Prostate gland (tissue), 2 donors: ENCODE measurements at regions not wholly inside any gene's neighbourhood (a gene's known extent, or its start where the extent isn't known, plus 50 kb on each side); places are given as distances from the start of the nearest gene placed in this dataset.
"Not testable (repeated sequence)": the region's sequence is repeated elsewhere in the genome, so short reads cannot be mapped to it uniquely, and the experiment has no call there.

Experiments used
- DNase-seq: peaks from one replicate; pipeline ENCODE4 v3.0.0-alpha.2; 2019; ENCODE audit warnings: low spot score
- H3K27ac ChIP-seq, 2 donors: fragments of 200-600 bp; sonication (generic); 2 replicates each; pipeline ENCODE4 v1.5.1; 2017 to 2019
- H3K27me3 ChIP-seq: fragments of 200-600 bp; sonication (generic); replicated peaks from 2 replicates; pipeline ENCODE4 v1.5.1; 2019; ENCODE audit not compliant: insufficient read depth
- H3K36me3 ChIP-seq, 2 donors: fragments of 200-600 bp; sonication (generic); 1 replicate in 1 of 2; 2 replicates in 1 of 2; pipeline versions ENCODE4 v1.5.1 to v1.8.1; 2017 to 2019
- H3K4me1 ChIP-seq: fragments of 200-600 bp; sonication (generic); replicated peaks from 2 replicates; pipeline ENCODE4 v1.5.1; 2019
- H3K4me3 ChIP-seq, 2 donors: fragments of 200-600 bp; sonication (generic); 2 replicates each; pipeline ENCODE4 v1.5.1; 2017 to 2019
- H3K9me3 ChIP-seq: fragments of 200-600 bp; sonication (generic); 2 replicates; pipeline ENCODE4 v1.5.1; 2017
- POLR2A ChIP-seq: fragments of 450-650 bp; IDR thresholded peaks from one replicate; pipeline ENCODE4 v1.6.1; 2016; ENCODE audit warnings: antibody characterized with exemption, mild to moderate bottlenecking
- POLR2AphosphoS5 ChIP-seq: sonication (generic); formaldehyde crosslinking; IDR thresholded peaks from one replicate; pipeline ENCODE4 v1.6.1; 2017; ENCODE audit warnings: antibody characterized with exemption
- WGBS: methylation state at CpG from one replicate; pipeline ENCODE4 v1.1.5; 2018; 5-methylcytosine and 5-hydroxymethylcytosine counted together
- intact Hi-C: fragments of 100-400 bp; cut with DNase I; formaldehyde crosslinking; loops from one replicate; pipeline ENCODE4 v1.14.2; 2022
- TF ChIP-seq, protein P1 (sequence below), 4 experiments: fragments of 200-600 bp in 2 of 4; fragments of 450-650 bp in 2 of 4; sonication (generic) in 2 of 4; IDR thresholded peaks; 1 replicate in 3 of 4; 2 replicates in 1 of 4; pipeline ENCODE4 v1.5.1; 2016 to 2019; ENCODE audit warnings: antibody characterized with exemption in 4 of 4, mild to moderate bottlenecking in 2 of 4, moderate library complexity in 2 of 4

GRCh38 chr2:192971981-192972380, 777.2 kb upstream of the TMEFF2 start:
- H3K9me3 ChIP-seq: no peaks in the 10 kb centered on the region
- intact Hi-C loops: no loop called here

DNA sequence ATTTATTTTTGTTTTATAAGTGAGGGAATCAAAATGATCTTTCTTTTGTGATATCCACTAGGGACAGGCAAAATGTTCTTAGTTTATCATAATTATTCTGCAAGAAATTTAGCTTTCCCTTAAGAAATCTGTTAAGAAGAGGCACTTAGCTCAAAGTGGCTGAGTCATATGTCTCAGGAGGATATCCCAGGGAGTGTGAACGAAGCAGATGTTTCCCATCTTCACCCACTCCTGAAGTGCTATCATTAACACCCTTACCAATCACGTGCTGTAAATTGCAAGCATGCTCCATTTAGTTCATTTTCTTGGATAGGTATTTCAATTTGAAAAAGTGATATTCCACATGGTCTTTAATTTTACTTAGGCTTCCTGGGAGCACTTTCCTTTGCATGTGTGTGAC, 774.3 kb upstream of the TMEFF2 start:
- H3K27me3 ChIP-seq: no peaks in the 10 kb centered on the region
- TF ChIP-seq POLR2AphosphoS5 (no peak), POLR2A (no peak)
- TF ChIP-seq, protein P1, sequence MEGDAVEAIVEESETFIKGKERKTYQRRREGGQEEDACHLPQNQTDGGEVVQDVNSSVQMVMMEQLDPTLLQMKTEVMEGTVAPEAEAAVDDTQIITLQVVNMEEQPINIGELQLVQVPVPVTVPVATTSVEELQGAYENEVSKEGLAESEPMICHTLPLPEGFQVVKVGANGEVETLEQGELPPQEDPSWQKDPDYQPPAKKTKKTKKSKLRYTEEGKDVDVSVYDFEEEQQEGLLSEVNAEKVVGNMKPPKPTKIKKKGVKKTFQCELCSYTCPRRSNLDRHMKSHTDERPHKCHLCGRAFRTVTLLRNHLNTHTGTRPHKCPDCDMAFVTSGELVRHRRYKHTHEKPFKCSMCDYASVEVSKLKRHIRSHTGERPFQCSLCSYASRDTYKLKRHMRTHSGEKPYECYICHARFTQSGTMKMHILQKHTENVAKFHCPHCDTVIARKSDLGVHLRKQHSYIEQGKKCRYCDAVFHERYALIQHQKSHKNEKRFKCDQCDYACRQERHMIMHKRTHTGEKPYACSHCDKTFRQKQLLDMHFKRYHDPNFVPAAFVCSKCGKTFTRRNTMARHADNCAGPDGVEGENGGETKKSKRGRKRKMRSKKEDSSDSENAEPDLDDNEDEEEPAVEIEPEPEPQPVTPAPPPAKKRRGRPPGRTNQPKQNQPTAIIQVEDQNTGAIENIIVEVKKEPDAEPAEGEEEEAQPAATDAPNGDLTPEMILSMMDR (IDR thresholded peaks at IDR 0.05): no peak
- no peaks in the 10 kb centered on the region for H3K4me1 ChIP-seq
- H3K9me3 ChIP-seq: no peaks in the 10 kb centered on the region
- H3K27ac ChIP-seq: no peak overlapping the region
- no peaks in the 10 kb centered on the region for H3K36me3 ChIP-seq
- H3K4me3 ChIP-seq: no peak overlapping the region
- no peak for DNase-seq
- intact Hi-C loops: no loop called here
- 42% methylated on average over 2 of the region's 2 CpGs for WGBS

More at GRCh38 chr2:192971981-192972380, 777.2 kb upstream of the TMEFF2 start:
- no peaks in the 10 kb centered on the region for H3K27me3 ChIP-seq
- no peaks in the 10 kb centered on the region for H3K4me1 ChIP-seq
- no peak for DNase-seq
- H3K4me3 ChIP-seq: no peak overlapping the region
- no peak overlapping the region for H3K27ac ChIP-seq
- no peak for TF ChIP-seq POLR2A
- no peak for TF ChIP-seq POLR2AphosphoS5
- TF ChIP-seq, protein P1 (IDR thresholded peaks at IDR 0.05): no peak
- H3K36me3 ChIP-seq: no peaks in the 10 kb centered on the region
- 63% methylated on average over 3 of the region's 3 CpGs for WGBS

DNA sequence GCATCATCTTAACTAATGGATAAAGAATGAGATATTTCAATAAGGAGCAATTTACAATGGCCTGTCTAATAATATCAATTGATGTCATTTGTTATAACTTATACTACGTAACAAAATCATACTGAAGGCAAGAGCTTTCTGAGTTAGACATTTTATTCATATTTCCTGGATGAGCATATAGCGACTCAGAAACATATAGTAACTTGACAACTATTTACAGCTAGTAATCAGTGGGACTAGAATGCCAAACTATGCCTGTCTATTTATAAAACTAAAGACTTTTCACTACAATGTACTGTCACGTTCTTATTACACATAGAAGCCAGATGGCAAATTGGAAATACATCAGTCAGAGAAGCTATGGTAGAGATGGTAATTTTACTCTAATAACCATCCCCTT, 766.2 kb upstream of the TMEFF2 start:
- TF ChIP-seq, protein P1 (IDR thresholded peaks at IDR 0.05): no peak
- TF ChIP-seq POLR2A (no peak), POLR2AphosphoS5 (no peak)
- Histone ChIP-seq H3K27me3 (no peaks in the 10 kb centered on the region), H3K27ac (no peak overlapping the region), H3K36me3 (no peaks in the 10 kb centered on the region), H3K9me3 (no peaks in the 10 kb centered on the region), H3K4me1 (no peaks in the 10 kb centered on the region), H3K4me3 (no peak overlapping the region)
- intact Hi-C loops: no loop called here
- DNase-seq: no peak
- 93% methylated on average over 3 of the region's 3 CpGs for WGBS

DNA sequence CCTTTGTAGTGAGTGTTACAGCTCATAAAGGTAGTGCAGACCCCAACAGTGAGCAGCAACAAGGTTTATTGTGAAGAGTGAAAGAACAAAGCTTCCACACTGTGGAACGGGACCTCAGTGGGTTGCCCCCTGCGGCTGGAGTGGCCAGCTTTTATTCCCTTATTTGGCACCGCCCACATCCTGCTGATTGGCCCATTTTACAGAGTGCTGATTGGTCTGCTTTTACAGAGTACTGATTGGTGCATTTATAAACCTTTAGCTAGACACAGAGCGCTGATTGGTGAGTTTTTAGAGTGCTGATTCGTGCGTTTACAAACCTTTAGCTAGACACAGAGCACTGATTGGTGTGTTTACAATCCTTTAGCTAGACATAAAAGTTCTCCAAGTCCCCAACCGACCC, 763.9 kb upstream of the TMEFF2 start:
- DNase-seq, H3K36me3 ChIP-seq: not testable (repeated sequence)
- WGBS: 89% methylated on average over 7 of the region's 7 CpGs

DNA sequence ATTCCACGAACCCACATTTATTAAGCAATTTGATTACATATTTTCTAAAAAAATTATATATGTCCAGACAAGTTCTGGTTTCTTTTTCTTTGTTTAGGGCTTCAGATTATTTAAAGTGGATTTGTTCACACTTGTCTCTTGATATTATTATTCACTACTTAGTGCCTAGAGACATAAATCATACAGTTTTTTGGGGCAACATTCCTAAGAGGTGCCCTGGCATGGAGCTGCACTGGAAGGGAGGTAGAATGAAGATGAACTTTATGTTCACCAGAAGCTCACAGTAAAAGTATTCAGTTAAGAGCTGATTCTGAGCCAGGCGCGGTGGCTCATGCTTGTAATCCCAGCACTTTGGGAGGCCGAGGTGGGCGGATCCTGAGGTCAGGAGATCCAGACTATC, 762.7 kb upstream of the TMEFF2 start:
- DNase-seq: no peak
- no peaks in the 10 kb centered on the region for H3K9me3 ChIP-seq
- no peak overlapping the region for H3K4me3 ChIP-seq
- no peaks in the 10 kb centered on the region for H3K36me3 ChIP-seq
- H3K27me3 ChIP-seq: no peaks in the 10 kb centered on the region
- intact Hi-C loops: no loop called here
- TF ChIP-seq, protein P1 (IDR thresholded peaks at IDR 0.05): no peak
- no peak for TF ChIP-seq POLR2A
- TF ChIP-seq POLR2AphosphoS5: no peak
- H3K4me1 ChIP-seq: no peaks in the 10 kb centered on the region
- WGBS: 75% methylated on average over 5 of the region's 5 CpGs
- no peak overlapping the region for H3K27ac ChIP-seq

More for the DNA sequence above, 763.9 kb upstream of the TMEFF2 start:
- H3K4me3 ChIP-seq, intact Hi-C loops, H3K9me3 ChIP-seq, H3K27ac ChIP-seq, H3K27me3 ChIP-seq, H3K4me1 ChIP-seq: not testable (repeated sequence)
